Neural progenitor cell (in vitro differentiated cells): ENCODE measurements at regions not wholly inside any gene's neighbourhood (a gene's known extent, or its start where the extent isn't known, plus 50 kb on each side); places are given as distances from the start of the nearest gene placed in this dataset.

Source experiments
- CTCF ChIP-seq: fragments of 200-600 bp; sonication (generic); IDR thresholded peaks from 2 replicates; pipeline ENCODE4 v1.5.1; 2017; ENCODE audit warnings: antibody characterized with exemption, mild to moderate bottlenecking
- EZH2 ChIP-seq: fragments of 200-600 bp; sonication (generic); IDR thresholded peaks from 2 replicates; pipeline ENCODE4 v1.6.1; 2017; ENCODE audit warnings: antibody characterized with exemption, mild to moderate bottlenecking, moderate library complexity
- EZH2phosphoT487 ChIP-seq: fragments of 200-600 bp; sonication (generic); IDR thresholded peaks from 2 replicates; pipeline ENCODE4 v1.6.1; 2017; ENCODE audit warnings: antibody characterized with exemption

- TF ChIP-seq EZH2phosphoT487 (no peak), CTCF (no peak), EZH2 (no peak)
These were observed 92.3 kb upstream of the PAX6 start for GRCh38 chr11:31903225-31904074.
